ENCODE measurements at regions not wholly inside any gene's neighbourhood (a gene's known extent, or its start where the extent isn't known, plus 50 kb on each side); places are given as distances from the start of the nearest gene placed in this dataset.

GRCh38 chr5:3999929-4000328, 404.3 kb downstream of the IRX1 start:
- WGBS, 2 donors: 42 to 55% methylated on average over 4 of the region's 4 CpGs
- Histone ChIP-seq H3K36me3 (no peaks in the 10 kb centered on the region), H3K4me1 (no peaks in the 10 kb centered on the region), H3K9me3 (no peaks in the 10 kb centered on the region), H3K27me3 (no peaks in the 10 kb centered on the region), H3K27ac (no peak overlapping the region), H3K4me3 (no peak overlapping the region)
- DNase-seq: no peak
- TF ChIP-seq POLR2A (IDR thresholded peaks at IDR 0.05): no peak
- no peak for TF ChIP-seq CTCF (IDR thresholded peaks at IDR 0.05)
- intact Hi-C loops (cut with DNase I): no loop called here

GRCh38 chr5:4001004-4001403, 405.4 kb downstream of the IRX1 start:
- Histone ChIP-seq H3K9me3 (no peaks in the 10 kb centered on the region), H3K27ac (no peak overlapping the region), H3K4me3 (no peak overlapping the region), H3K27me3 (no peaks in the 10 kb centered on the region), H3K4me1 (no peaks in the 10 kb centered on the region), H3K36me3 (no peaks in the 10 kb centered on the region)
- intact Hi-C loops (cut with DNase I): no loop called here
- WGBS, 2 donors: 58 to 65% methylated on average over 9 to 10 of the region's 12 CpGs
- DNase-seq: no peak
- TF ChIP-seq CTCF (IDR thresholded peaks at IDR 0.05): no peak
- TF ChIP-seq POLR2A (IDR thresholded peaks at IDR 0.05): no peak

- Histone ChIP-seq H3K27ac (no peak overlapping the region), H3K4me3 (no peak overlapping the region), H3K27me3 (no peaks in the 10 kb centered on the region), H3K36me3 (no peaks in the 10 kb centered on the region), H3K4me1 (no peaks in the 10 kb centered on the region), H3K9me3 (no peaks in the 10 kb centered on the region)
- TF ChIP-seq POLR2A (IDR thresholded peaks at IDR 0.05) (no peak), CTCF (IDR thresholded peaks at IDR 0.05) (no peak)
- intact Hi-C loops (cut with DNase I): no loop called here
- 54 to 71% methylated on average over 8 to 10 of the region's 10 CpGs for WGBS, 2 donors
- DNase-seq: no peak
Observed at GRCh38 chr5:4001758-4002533, 406.3 kb downstream of the IRX1 start.

- no peak for DNase-seq
Observed at GRCh38 chr5:4005335-4005734, 409.7 kb downstream of the IRX1 start.

GRCh38 chr5:4007001-4007400, 411.4 kb downstream of the IRX1 start:
- no peaks in the 10 kb centered on the region for H3K9me3 ChIP-seq
- no peaks in the 10 kb centered on the region for H3K4me1 ChIP-seq
- no peak for DNase-seq
- H3K27me3 ChIP-seq: no peaks in the 10 kb centered on the region
- H3K27ac ChIP-seq: no peak overlapping the region
- WGBS, 2 donors: 98 to 100% methylated on average over 3 of the region's 3 CpGs
- no peaks in the 10 kb centered on the region for H3K36me3 ChIP-seq
- intact Hi-C loops (cut with DNase I): no loop called here
- TF ChIP-seq POLR2A (IDR thresholded peaks at IDR 0.05) (no peak), CTCF (IDR thresholded peaks at IDR 0.05) (no peak)
- no peak overlapping the region for H3K4me3 ChIP-seq

More at GRCh38 chr5:4005335-4005734, 409.7 kb downstream of the IRX1 start:
- Histone ChIP-seq H3K9me3 (no peaks in the 10 kb centered on the region), H3K4me3 (no peak overlapping the region), H3K4me1 (no peaks in the 10 kb centered on the region), H3K27me3 (no peaks in the 10 kb centered on the region), H3K27ac (no peak overlapping the region), H3K36me3 (no peaks in the 10 kb centered on the region)
- TF ChIP-seq POLR2A (IDR thresholded peaks at IDR 0.05): no peak
- 79 to 90% methylated on average over 10 to 11 of the region's 11 CpGs for WGBS, 2 donors
- intact Hi-C loops (cut with DNase I): no loop called here

All from esophagus squamous epithelium (tissue), 5 donors.